ENCODE measurements at regions not wholly inside any gene's neighbourhood (a gene's known extent, or its start where the extent isn't known, plus 50 kb on each side); places are given as distances from the start of the nearest gene placed in this dataset.
A peak's percentile ranks its signal among the peaks of the same experiment; 100 is the strongest.

DNA sequence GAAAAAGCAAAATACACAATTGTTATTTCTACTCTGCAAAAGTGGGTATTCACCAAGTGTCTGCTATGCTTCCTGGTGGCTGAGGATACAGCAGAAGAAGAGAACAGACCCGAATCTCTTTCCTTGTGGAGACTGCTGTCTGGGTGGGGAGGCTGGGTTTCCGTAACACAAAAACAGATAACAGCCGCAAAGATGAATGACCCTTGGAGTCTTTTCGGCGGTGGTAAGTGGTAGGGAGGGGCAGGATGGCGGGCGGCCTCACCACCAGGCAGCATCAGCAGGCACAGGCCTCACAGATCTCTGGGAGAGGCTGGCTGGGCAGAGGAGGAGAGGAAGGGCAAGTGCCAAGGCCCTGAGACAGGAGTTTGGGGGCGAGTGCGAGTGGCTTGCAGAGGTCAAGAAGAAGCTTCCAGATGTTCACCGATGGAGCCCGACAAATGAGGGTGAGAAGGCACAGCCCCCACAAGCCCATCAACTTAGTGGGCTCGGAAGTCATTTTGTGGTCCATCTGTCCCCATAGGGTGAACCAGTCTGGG, 164.2 kb downstream of the RHOU start:
- no peak for DNase-seq

DNA sequence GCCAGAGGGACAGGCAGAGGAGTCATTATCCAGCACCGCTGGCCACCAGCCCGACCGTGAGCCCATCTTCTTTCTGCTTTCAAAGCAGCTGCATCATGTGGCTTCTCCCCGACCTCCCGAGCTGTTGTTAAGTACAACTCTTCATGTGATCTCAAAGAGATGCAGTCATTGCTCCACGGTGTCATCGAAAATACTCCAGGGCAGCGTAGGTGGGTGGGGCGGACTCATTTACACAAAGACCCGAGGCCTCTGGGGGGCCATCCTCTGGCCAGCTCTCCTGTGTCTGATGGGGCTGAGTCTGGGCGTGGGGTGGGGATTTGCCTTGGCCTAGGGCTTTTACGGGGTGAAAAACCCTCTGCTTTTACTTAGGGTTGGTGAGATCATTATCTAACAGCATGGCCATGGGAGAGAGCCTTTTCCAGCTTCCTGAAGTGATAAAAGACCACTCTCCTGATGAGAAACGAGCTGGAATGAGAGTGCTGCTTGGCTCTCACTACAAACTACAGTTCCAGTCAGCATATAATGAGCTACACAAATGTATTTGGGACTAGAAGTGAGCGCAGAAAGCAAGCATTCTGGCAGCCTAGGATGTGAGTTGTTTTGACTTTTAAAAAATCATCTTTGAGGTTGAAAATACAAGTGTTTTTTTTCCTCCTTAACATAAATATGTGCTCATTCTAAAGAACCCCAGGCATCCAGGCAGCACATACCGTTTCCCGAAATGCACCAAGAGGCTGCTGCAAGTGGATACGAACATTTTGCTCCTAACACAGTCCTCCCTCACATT, 165.0 kb downstream of the RHOU start:
- no peak for DNase-seq

DNA sequence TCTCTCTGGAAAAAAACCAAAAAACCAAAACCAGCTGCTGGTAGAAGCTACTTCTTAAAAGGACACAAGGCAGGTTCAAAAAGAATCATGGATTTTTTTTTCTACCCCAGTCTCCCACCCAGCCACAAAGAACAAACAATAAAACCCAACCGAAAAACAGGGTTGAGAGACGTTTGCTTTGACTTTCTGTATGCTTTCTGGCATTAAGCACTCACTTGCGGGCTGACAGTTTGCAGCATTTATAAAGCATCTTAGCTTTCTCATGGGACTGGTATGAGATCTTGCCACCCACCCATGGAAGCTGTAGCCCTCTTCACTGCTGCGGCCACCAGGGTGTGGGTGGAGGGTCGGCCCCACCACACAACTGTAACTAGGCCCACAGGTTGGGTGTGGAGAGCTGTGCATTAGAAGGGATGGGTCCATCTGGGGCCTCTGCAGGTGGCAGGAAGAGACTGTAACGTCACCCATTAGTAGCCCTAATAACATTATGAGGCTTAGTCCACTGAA, 165.7 kb downstream of the RHOU start:
- no peak for DNase-seq

DNA sequence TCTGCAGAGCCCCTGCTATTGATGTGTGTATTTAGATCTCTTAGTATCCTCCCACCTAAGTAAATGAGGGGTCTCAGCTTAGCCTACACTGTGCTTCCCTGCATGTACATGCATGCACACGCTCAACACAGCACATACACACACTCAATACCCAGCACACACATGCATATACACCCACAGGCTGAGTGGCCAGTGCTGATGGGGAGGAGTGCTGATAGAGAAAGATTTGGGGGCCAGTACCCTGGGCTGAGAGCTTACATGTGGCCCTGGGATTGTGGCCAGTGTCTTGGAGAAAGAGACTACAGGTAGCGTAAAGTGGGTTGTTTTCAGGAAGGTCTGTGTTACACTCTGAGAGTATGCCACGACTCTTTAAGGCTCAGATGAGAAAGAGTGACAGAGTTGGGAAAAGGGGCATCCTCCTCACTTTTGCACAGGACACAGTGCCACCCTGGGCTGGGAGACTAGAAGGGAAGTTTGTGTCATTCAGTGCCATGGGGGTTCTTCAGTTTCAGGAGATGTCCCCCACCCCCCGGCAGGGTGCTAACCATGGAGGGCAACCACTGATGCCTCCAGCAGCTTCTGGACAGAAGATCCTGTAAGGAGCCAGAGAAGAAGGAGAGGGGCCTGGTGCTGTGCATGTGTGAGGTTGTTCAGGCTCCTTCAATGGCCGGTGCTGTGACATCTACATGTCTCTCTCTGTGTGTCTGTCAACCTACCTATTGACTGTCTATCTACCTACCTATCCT, 166.8 kb downstream of the RHOU start:
- no peak for DNase-seq

DNA sequence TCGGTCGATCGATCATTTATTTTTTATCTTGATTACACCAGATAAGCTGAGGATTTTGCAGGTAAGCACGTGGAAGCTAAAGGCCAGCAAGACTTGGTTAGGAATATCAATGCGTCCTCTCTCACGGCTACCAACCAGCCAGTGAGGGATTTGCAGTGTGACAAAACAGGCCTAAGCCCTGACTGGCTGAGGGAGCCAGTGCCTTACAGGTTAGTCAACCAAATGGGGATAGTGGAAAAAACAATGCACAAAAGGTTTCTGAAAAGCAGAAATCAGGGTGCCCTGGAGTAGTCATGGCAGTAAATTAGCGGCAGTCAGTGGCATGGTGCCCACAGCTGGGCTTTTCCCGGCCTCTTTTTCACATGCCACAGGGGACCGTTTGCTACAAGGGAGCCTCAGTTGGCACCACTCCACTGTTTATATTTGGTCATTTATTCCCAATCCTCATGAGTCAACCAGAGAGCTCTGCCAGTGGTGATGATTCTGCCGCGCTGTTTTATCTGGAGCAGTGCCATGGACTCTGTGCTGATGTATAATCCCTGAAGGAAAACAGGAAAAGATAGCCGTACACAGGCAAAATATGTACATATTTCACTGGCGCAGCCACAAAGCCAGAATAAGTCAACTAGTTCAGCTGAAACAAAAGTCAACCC, 167.6 kb downstream of the RHOU start:
- DNase-seq = peak; percentile 80

DNA sequence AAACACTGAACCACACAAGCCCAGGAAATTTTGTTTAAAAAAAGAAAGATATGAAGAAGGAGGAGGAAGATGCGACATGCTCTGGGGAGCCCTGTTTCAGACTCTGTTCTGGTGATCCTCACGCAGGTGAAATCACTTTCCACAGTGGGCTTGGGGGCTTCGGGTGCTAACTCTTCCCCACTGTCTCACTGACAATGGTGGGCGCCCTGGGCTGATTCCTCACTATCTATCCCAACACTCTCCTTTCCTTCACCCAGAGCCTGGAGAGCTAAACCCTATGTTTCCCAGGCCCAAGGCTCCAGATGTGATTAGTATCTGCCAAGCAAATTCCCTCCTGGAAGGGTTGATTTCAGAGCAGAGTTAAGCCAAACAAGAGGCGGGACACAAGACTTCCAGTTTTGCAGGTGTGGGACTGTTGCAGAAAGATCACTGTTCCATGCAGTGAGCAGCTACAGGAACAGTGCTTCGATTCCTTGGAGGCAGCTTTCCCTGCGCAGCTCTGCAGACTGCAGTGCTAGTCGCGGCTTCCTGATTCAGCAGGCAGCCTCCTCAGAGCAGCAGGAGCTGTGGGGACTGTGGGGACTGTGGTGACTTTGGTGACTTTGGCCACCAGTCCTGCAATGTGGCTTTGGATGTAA, 168.3 kb downstream of the RHOU start:
- no peak for DNase-seq

DNA sequence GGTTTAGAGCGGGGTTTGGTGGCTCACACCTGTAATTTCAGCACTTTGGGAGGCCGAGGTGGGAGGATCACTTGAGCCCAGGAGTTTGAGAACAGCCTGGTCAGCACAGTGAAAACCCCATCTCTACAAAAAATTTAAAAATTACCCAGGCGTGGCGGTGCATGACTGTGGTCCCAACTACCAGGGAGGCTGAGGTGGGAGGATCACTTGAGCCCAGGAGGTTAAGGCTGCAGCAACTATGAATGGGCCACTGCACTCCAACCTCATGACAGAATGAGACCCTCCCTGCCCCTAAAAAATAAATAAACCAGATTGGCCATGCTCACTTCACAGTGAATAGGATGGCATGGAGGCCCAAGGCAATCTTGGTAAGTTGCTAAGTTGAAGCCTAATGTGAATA, 168.9 kb downstream of the RHOU start:
- no peak for DNase-seq

DNA sequence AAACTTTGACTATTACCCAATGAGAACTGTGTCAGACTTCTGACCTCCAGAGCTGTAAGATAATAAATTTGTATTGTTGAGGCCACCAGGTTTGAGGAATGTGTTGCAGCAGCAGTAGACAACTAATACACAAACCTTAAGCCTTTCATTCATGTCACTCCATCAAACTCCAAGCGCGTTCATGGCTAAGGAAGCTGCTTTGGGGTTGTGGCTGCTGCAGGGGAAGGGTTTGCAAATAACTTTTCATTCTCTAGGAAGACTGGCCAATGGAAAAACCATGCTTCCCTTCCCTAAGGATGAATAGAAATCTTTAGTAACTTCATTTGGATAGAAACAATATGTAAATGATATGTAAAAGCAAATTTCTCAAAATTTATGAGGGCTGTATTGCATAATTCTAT, 170.4 kb downstream of the RHOU start:
- DNase-seq = no peak

DNA sequence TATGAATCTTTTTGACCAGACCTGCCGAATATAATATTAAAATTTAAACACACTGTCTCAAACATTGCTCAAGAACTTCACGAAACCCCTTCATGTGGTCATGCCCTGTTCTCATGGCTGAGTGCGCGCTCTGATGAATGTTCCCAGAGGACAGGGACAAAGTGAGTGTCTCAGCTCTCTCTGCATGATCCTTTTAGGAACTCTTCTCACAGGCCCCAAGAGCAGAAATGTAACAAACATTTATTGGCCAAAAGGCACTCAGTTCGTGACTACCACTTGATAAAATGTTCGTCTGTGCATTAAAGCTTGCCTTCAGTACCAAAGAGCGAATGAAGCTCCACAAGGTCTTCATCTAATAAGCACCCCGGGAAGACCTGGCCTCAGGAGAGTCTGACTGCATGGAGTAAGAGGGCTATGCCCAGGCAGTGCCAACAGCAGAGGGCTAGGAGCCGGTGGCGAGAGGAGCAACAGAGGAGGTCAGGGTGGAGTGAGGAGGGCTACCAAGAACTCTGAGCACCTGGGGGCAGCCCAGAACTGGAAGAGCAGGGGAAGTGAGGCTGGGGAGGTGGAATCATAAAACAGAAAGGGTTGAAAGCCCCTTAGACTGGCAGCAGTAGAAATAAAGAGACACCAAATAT, 171.1 kb downstream of the RHOU start:
- no peak for DNase-seq

DNA sequence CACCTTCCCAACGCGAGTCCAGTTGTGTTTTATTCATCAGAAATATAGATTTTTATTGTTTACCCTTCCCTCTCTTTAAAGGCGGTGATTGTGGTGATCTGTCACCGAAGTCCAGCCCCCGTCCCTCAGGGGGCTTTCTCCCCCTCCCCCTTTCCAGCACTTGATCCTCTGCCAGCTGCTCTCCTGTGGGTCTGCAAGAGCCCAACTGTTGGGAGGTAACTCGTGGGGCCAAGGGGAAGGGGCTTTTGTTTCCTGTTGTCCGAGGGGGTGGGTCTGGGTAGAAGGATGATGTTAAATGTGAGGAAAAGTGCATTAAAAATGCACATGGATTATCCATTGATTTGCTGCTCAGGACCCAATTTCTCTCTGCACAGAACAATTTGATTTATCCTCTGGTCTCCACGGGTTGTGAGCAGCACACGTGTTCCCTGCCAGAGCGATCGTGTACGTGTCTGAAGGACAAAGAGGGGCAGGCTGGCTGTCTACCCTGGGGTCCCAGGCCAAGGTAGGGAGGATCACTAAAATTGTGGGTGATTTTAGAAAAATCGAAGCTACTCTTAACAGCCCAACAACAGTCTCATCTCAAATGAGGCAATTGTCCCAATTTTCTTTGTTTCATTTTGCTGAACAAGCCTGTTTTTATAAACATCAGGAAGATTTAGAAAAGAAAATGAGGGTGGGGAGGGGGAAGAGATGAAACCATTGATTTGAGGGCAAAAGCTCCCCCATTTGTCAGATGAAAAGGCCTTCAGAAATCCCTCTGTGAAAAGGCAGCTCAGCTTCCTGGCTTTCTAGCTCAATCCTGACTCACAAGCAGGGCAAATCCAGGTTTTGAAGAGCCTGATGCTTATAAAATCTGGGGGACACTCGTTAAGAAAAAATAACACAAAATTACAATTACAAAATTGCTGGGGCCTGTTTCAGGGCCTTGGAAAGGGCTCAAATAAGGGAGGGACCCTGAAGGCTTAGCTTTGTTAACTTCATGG, 176.2 kb downstream of the RHOU start:
- no peak for DNase-seq

DNA sequence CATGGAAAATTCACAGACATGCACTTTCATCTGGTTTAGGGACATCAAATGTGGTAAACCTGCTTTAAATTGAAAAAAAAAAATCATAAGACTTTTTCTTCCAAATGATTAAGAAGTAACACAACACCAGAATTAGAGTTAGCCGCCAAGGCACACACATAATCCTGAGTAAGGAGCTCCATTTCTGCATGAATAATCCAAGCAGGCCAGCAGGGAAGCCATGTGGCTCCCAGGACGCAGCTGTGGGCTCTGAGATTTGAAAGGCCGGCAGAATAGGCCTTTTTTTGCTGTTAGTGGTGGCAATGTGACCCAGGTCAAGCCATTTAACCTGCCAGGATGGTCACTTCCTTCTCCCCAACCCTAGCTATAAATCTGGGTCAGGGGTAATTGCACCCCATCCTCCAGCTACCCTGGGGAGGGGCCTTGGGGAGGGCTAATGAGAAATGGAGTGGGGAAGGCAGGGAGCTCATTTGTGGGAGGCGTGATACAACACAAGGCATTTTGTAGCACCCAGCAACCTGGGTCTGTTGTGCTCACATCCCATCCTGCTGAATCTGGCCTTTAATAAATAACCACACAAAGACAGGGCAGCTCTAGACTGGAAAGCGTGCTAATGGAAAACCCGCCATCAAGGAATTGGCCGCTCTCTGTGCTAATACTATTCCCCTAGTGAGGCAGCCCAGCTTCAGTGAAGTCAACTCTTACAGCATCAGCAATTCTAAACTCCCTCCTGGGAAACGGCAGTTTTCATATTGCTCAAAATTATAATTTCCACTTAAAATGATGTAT, 178.5 kb downstream of the RHOU start:
- DNase-seq = no peak

DNA sequence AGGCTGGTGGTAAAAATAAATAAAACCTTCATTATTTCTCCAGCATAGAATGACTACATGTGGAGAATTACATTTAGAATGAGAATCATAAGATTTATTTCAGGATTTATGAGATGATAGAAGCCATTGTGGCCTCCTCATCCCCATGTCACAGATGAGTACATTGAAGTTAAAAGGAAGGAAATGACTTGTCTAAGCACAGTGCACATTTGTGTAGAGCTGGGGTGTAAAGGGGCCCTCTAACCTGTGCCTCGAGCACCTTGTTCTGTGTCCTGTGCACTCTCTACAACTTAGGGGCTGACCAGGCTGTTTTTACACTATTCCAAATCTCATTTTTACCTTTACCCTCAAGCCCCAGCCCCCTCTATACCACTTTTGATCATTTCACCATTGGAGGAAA, 179.4 kb downstream of the RHOU start:
- DNase-seq = no peak

DNA sequence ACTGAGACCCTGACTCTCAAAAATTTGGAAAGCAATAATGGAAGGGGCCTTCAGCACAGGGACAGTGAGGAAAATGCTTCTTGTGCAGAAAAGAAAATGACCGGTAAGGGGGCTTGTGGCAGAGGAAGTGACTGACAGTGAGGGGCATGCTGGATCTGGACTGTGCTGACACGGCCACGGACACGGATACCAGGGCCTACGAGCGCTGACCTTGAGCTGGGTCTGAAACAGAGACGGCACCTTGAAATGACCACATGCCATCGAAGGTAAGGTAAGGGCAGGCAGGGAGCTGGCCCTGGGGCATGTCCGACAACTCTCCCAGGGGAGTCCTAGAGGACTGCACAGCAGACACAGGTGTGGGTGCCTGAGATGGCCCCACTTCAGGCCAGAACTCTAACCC, 182.1 kb downstream of the RHOU start:
- no peak for DNase-seq

DNA sequence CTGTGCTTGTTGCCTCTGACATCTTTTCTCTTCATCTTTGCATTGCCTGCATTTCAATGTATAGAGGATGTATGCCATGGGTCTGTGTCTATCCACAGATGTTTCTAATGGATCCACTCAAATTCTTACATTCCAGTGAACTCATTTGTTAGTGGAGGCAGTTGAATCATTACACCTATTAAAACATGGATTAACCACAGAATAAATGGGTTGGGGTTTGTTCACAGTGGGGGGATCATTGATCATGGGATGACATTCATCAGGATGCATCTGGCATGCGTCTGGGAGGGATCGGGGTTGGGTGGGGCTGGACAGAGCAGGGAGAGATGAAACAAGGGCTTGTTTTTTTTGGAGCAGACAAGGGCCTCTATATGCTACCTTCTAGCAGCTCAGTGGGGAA, 182.5 kb downstream of the RHOU start:
- DNase-seq = no peak

DNA sequence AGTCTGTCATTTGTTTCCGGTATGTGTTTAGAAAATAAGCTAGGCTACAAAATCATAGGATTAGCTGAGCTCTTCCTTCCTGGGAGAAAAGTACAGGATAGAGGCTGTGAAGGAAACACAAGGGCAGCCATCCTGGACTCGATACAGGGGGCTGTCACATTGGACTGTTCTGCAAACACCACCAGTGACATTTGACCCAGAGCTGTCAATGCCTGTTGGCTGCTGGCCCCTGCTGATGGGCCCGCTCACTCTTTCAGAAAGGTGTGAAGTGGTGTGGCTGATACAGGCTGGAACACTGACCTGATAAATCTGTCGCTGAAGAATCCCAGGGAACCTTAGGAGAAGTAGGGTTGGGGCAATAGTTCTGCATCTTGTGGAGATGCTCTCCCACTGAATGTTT, 183.1 kb downstream of the RHOU start:
- DNase-seq = no peak

DNA sequence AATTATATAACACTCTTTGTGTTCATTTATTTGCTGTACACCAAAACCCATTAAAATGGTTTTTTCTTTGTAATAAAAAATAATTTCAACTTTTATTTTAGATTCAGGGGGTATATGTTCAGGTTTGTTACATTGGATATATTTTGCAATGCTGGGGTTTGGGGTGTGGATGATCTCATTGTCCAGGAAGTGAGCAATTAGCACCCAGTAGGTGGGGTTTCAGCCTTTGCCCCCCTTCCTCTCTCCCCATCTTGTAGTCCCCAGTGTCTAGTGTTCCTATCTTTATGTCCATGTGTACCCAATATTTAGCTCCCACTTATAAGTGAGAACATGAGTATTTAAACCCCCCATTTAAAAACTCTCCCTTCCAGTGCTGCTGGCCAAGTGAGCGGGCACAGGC, 184.6 kb downstream of the RHOU start:
- no peak for DNase-seq

DNA sequence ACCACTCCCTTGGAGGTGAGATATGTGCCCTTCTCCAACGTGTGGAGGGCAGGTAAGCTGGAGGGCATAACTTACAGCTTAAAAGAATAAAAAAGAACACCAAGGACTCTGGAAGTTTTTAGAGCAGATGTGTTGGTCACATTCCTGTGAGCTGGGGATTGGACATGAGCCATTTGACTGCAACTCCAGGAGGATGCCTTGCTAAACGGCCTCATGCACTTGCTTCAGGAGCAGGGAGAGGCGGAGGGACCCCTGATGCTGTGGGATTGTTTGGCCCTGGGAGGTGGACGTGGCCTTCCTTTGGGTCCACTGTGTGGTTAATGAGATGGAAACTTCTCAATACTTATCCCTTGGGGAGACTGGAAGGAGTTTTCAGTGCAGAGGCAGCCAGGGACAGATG, 185.6 kb downstream of the RHOU start:
- no peak for DNase-seq

DNA sequence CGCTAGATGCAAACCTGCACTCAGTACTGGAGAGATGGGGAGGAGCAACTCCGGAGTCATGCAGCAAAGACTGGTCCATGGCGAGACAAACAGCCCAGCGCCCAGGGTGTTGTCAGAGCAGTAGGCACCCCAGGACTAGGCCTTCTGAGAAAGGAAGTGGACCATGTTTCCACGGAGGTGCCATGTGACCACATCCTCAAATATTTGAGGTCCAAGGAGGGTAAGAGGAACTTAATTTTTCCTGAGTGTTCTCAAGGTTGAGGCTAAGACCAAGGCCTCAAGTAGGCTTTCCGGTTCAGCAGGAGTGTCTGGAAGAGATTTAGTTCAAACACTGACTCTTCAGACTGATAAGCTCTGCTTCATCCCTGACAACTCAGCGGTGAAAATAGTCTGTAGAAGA, 186.2 kb downstream of the RHOU start:
- DNase-seq = no peak

DNA sequence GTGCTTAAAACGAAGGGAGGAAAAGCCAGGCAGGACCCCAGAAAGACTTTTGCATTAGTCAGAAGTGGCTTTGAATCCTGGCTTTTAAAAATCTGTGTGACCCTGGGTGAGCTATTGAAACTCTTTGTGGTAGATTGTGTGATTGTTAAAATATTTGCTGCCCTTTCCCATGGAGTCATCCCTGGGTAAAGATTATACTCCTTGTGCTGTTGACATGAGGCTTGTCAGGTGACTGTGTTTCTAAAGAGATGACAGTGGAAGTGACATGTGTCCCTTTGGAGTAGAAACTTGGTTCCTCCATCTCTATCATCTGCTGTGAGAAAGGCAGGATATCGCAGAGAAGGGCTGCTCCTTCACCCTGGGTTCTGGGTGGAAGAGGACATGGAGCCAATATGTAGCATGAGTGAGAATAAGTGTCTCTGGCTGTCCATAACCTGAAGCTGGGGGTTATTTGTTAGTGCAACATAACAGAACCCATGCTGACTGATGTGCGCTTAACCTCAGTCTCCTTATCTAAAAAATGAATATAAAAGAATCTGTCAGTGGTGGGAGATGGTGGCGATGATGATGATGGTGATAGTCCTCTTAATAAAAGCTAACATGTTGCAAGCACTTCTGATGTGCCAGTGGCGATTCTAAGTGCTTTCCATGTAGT, 187.6 kb downstream of the RHOU start:
- DNase-seq = no peak
